ENCODE measurements at regions not wholly inside any gene's neighbourhood (a gene's known extent, or its start where the extent isn't known, plus 50 kb on each side); places are given as distances from the start of the nearest gene placed in this dataset.

DNA sequence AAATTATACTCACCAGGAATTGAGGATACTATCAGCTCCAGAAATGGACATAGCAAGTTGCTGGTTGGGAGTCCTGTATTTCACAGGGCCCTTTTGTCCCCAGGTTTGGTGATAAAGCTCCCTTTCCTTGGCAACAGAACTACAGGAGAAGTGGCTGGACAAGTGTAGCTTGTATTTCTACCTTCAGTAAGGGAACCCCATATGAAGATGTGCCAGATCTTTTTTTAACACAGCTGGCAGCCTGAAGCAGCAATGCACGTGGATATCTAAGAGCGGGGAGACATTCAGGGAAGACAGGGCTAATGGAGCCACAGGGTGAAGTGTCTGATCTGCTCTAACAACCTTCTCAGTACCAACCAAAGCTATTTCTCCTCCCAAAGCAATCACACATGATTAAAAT, 373.9 kb upstream of the ID4 start:
- H3K9me3 ChIP-seq (ENCODE audit: control insufficient read depth in 1 of 2, insufficient read depth in 1 of 2, low read depth in 1 of 2, low read length in 2 of 2) = no peaks in the 10 kb centered on the region
- CTCF ChIA-PET = no interaction called here
- H3K79me2 ChIP-seq (ENCODE audit: insufficient read depth, low read length) = no peaks in the 10 kb centered on the region
- no peaks in the 10 kb centered on the region for H3K27me3 ChIP-seq (ENCODE audit: insufficient read depth, low read length)
- no peaks in the 10 kb centered on the region for H3K36me3 ChIP-seq (ENCODE audit: control insufficient read depth in 1 of 2, insufficient read depth in 2 of 2, low read length in 2 of 2)
- H4K20me1 ChIP-seq (ENCODE audit: insufficient read depth) = no peaks in the 10 kb centered on the region
- H3K9me2 ChIP-seq (ENCODE audit: insufficient read depth) = no peaks in the 10 kb centered on the region
- TF ChIP-seq, protein P1, sequence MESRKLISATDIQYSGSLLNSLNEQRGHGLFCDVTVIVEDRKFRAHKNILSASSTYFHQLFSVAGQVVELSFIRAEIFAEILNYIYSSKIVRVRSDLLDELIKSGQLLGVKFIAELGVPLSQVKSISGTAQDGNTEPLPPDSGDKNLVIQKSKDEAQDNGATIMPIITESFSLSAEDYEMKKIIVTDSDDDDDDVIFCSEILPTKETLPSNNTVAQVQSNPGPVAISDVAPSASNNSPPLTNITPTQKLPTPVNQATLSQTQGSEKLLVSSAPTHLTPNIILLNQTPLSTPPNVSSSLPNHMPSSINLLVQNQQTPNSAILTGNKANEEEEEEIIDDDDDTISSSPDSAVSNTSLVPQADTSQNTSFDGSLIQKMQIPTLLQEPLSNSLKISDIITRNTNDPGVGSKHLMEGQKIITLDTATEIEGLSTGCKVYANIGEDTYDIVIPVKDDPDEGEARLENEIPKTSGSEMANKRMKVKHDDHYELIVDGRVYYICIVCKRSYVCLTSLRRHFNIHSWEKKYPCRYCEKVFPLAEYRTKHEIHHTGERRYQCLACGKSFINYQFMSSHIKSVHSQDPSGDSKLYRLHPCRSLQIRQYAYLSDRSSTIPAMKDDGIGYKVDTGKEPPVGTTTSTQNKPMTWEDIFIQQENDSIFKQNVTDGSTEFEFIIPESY (IDR thresholded peaks at IDR 0.05; ENCODE audit: extremely low read depth, insufficient replicate concordance, low read length) = no peak
- TF ChIP-seq RAD21 (IDR thresholded peaks at IDR 0.05; ENCODE audit: low read depth) (no peak), SIN3A (IDR thresholded peaks at IDR 0.05; ENCODE audit: low read depth) (no peak), ZNF274 (IDR thresholded peaks at IDR 0.05; ENCODE audit: low read depth, low read length) (no peak), POLR2A (IDR thresholded peaks at IDR 0.05; ENCODE audit: borderline replicate concordance, extremely low read depth, insufficient read depth, insufficient read length) (no peak), SP1 (IDR thresholded peaks at IDR 0.05; ENCODE audit: low read depth) (no peak), CBX3 (IDR thresholded peaks at IDR 0.05; ENCODE audit: low read depth) (no peak), EZH2phosphoT487 (IDR thresholded peaks at IDR 0.05; ENCODE audit: borderline replicate concordance) (no peak)
- TF ChIP-seq, protein P2, sequence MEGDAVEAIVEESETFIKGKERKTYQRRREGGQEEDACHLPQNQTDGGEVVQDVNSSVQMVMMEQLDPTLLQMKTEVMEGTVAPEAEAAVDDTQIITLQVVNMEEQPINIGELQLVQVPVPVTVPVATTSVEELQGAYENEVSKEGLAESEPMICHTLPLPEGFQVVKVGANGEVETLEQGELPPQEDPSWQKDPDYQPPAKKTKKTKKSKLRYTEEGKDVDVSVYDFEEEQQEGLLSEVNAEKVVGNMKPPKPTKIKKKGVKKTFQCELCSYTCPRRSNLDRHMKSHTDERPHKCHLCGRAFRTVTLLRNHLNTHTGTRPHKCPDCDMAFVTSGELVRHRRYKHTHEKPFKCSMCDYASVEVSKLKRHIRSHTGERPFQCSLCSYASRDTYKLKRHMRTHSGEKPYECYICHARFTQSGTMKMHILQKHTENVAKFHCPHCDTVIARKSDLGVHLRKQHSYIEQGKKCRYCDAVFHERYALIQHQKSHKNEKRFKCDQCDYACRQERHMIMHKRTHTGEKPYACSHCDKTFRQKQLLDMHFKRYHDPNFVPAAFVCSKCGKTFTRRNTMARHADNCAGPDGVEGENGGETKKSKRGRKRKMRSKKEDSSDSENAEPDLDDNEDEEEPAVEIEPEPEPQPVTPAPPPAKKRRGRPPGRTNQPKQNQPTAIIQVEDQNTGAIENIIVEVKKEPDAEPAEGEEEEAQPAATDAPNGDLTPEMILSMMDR (IDR thresholded peaks at IDR 0.05 in 2 of 3, conservative IDR thresholded peaks at IDR 0.05 in 1 of 3; ENCODE audit: borderline replicate concordance in 1 of 3, insufficient read depth in 1 of 3, low read depth in 2 of 3, low read length in 2 of 3) = no peak
- TF ChIP-seq, protein P3, sequence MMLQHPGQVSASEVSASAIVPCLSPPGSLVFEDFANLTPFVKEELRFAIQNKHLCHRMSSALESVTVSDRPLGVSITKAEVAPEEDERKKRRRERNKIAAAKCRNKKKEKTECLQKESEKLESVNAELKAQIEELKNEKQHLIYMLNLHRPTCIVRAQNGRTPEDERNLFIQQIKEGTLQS (IDR thresholded peaks at IDR 0.05) = no peak
- no peak overlapping the region for H3K27ac ChIP-seq (ENCODE audit: low read depth, low read length)
- no peak overlapping the region for H3K4me2 ChIP-seq (ENCODE audit: low read length)
- intact Hi-C loops (cut with micrococcal nuclease) = no loop called here
- ATAC-seq (no peak), DNase-seq (ENCODE audit: low read depth, low spot score) (no peak)
- no peak overlapping the region for H2AFZ ChIP-seq (ENCODE audit: low read depth, low read length, poor library complexity, severe bottlenecking)
- POLR2A ChIA-PET = no interaction called here
- H3K4me1 ChIP-seq (ENCODE audit: control insufficient read depth in 1 of 2, insufficient read depth in 2 of 2, low read length in 2 of 2) = peaks cover 0 to 5% of the 10 kb centered on the region in 2 experiments; a peak in 1 of 4 replicates
- H3K4me3 ChIP-seq (replicated peaks in 1 of 2; ENCODE audit: low read depth in 1 of 2, low read length in 2 of 2) = no peak overlapping the region
- RAD21 ChIA-PET (ENCODE audit: low non-redundant PET in 1 of 2, low total read pairs in 2 of 2, uncharacterized antibody in 2 of 2, unreplicated experiment in 2 of 2) = no interaction called here
- BruUV-seq (replicated peaks) = no TSS peak
- no peak overlapping the region for H3K9ac ChIP-seq (ENCODE audit: low read length)
